ENCODE measurements at regions not wholly inside any gene's neighbourhood (a gene's known extent, or its start where the extent isn't known, plus 50 kb on each side); places are given as distances from the start of the nearest gene placed in this dataset.

- ATAC-seq (no peak), DNase-seq (no peak)
- H3K4me3 ChIP-seq = no peak overlapping the region
- intact Hi-C loops (cut with DNase I) = no loop called here
- no peak overlapping the region for H3K27ac ChIP-seq
- TF ChIP-seq CTCF (IDR thresholded peaks at IDR 0.05) = no peak
- H3K9me3 ChIP-seq = no peaks in the 10 kb centered on the region
- no peaks in the 10 kb centered on the region for H3K4me1 ChIP-seq
- H3K36me3 ChIP-seq = no peaks in the 10 kb centered on the region
- H3K27me3 ChIP-seq (ENCODE audit: low read depth) = no peaks in the 10 kb centered on the region
Observed at GRCh38 chr4:149102765-149103164, 660.6 kb upstream of the NR3C2 start.

GRCh38 chr4:149101649-149102048 is 659.4 kb upstream of the NR3C2 start:
- peaks cover 4% of the 10 kb centered on the region for H3K9me3 ChIP-seq
- no peaks in the 10 kb centered on the region for H3K36me3 ChIP-seq
- TF ChIP-seq CTCF (IDR thresholded peaks at IDR 0.05) = no peak
- H3K4me3 ChIP-seq = no peak overlapping the region
- DNase-seq = no peak
- no peaks in the 10 kb centered on the region for H3K4me1 ChIP-seq
- intact Hi-C loops (cut with DNase I) = no loop called here
- H3K27ac ChIP-seq = no peak overlapping the region
- H3K27me3 ChIP-seq (ENCODE audit: low read depth) = no peaks in the 10 kb centered on the region
- no peak for ATAC-seq

GRCh38 chr4:149095811-149096210 is 653.6 kb upstream of the NR3C2 start:
- H3K27me3 ChIP-seq (ENCODE audit: low read depth) = no peaks in the 10 kb centered on the region
- no peaks in the 10 kb centered on the region for H3K4me1 ChIP-seq
- DNase-seq (no peak), ATAC-seq (no peak)
- peaks cover 6% of the 10 kb centered on the region for H3K9me3 ChIP-seq
- H3K27ac ChIP-seq = no peak overlapping the region
- H3K36me3 ChIP-seq = no peaks in the 10 kb centered on the region
- intact Hi-C loops (cut with DNase I) = no loop called here
- no peak overlapping the region for H3K4me3 ChIP-seq
- no peak for TF ChIP-seq CTCF (IDR thresholded peaks at IDR 0.05)

GRCh38 chr4:149095001-149095400 is 652.8 kb upstream of the NR3C2 start:
- Histone ChIP-seq H3K27me3 (ENCODE audit: low read depth) (no peaks in the 10 kb centered on the region), H3K4me1 (no peaks in the 10 kb centered on the region), H3K36me3 (no peaks in the 10 kb centered on the region), H3K4me3 (no peak overlapping the region), H3K9me3 (peaks cover 6% of the 10 kb centered on the region), H3K27ac (no peak overlapping the region)
- TF ChIP-seq CTCF (IDR thresholded peaks at IDR 0.05) = no peak
- intact Hi-C loops (cut with DNase I) = no loop called here
- DNase-seq = no peak
- ATAC-seq = no peak

- Histone ChIP-seq H3K36me3 (no peaks in the 10 kb centered on the region), H3K27me3 (ENCODE audit: low read depth) (no peaks in the 10 kb centered on the region), H3K27ac (no peak overlapping the region), H3K4me1 (no peaks in the 10 kb centered on the region), H3K4me3 (no peak overlapping the region), H3K9me3 (no peaks in the 10 kb centered on the region)
- ATAC-seq = no peak
- intact Hi-C loops (cut with DNase I) = no loop called here
- no peak for DNase-seq
- TF ChIP-seq CTCF (IDR thresholded peaks at IDR 0.05) = no peak
Observed at GRCh38 chr4:149084144-149084543, 641.9 kb upstream of the NR3C2 start.

- Histone ChIP-seq H3K27ac (no peak overlapping the region), H3K4me3 (no peak overlapping the region), H3K27me3 (ENCODE audit: low read depth) (no peaks in the 10 kb centered on the region), H3K4me1 (no peaks in the 10 kb centered on the region), H3K36me3 (no peaks in the 10 kb centered on the region), H3K9me3 (no peaks in the 10 kb centered on the region)
- no peak for DNase-seq
- ATAC-seq = no peak
- TF ChIP-seq CTCF (IDR thresholded peaks at IDR 0.05) = no peak
- intact Hi-C loops (cut with DNase I) = no loop called here
Observed at GRCh38 chr4:149077181-149077580, 635.0 kb upstream of the NR3C2 start.
